CD14-positive monocyte (primary cell): ENCODE measurements at regions not wholly inside any gene's neighbourhood (a gene's known extent, or its start where the extent isn't known, plus 50 kb on each side); places are given as distances from the start of the nearest gene placed in this dataset.

Experiments used
- DNase-seq, 3 donors: peaks; one replicate each; pipeline ENCODE4 v3.0.0-alpha.2; 2011 to 2022
- H2AFZ ChIP-seq: 2 replicates; pipeline ENCODE4 v1.6.0; 2012; ENCODE audit warnings: mild to moderate bottlenecking, low read depth, low read length, inconsistent platforms; ENCODE audit not compliant: insufficient read depth, poor library complexity, severe bottlenecking
- H3K27ac ChIP-seq, 2 donors: 1 replicate in 1 of 2; 2 replicates in 1 of 2; pipeline ENCODE4 v1.5.1; 2012 to 2013; ENCODE audit warnings: low read length in 2 of 2, control low read depth in 1 of 2, inconsistent platforms in 1 of 2, low read depth in 1 of 2, mild to moderate bottlenecking in 1 of 2
- H3K27me3 ChIP-seq, 2 donors: one replicate each; pipeline versions ENCODE4 v1.6.0 to v1.6.1; 2011 to 2013; ENCODE audit warnings: low read length in 2 of 2; ENCODE audit not compliant: control insufficient read depth in 2 of 2, insufficient read depth in 2 of 2
- H3K36me3 ChIP-seq, 2 donors: replicated peaks in 1 of 2; 1 replicate in 1 of 2; 2 replicates in 1 of 2; pipeline versions ENCODE4 v1.5.1 to v1.6.1; 2012 to 2013; ENCODE audit warnings: low read length in 2 of 2, control low read depth in 1 of 2, inconsistent platforms in 1 of 2, mild to moderate bottlenecking in 1 of 2; ENCODE audit not compliant: insufficient read depth in 2 of 2, control insufficient read depth in 1 of 2
- H3K4me1 ChIP-seq, 2 donors: 1 replicate in 1 of 2; 2 replicates in 1 of 2; pipeline versions ENCODE4 v1.5.1 to v1.6.1; 2012 to 2013; ENCODE audit warnings: low read length in 2 of 2, control low read depth in 1 of 2, inconsistent platforms in 1 of 2, mild to moderate bottlenecking in 1 of 2, moderate library complexity in 1 of 2; ENCODE audit not compliant: insufficient read depth in 2 of 2, control insufficient read depth in 1 of 2
- H3K4me2 ChIP-seq: replicated peaks from 2 replicates; pipeline ENCODE3; 2012; ENCODE audit warnings: low read length, moderate library complexity, mild to moderate bottlenecking; ENCODE audit not compliant: poor library complexity, severe bottlenecking; ENCODE audit errors: extremely low read depth
- H3K4me3 ChIP-seq, 3 experiments: fragments of 200-600 bp in 1 of 3; sonication (generic) in 1 of 3; replicated peaks in 1 of 3; 1 replicate in 2 of 3; 2 replicates in 1 of 3; pipeline ENCODE4 v1.5.1; 2011 to 2013; ENCODE audit warnings: low read length in 3 of 3, mild to moderate bottlenecking in 3 of 3, control low read depth in 2 of 3, low read depth in 2 of 3, inconsistent platforms in 1 of 3, moderate library complexity in 1 of 3
- H3K79me2 ChIP-seq: 2 replicates; pipeline ENCODE4 v1.6.0; 2012; ENCODE audit warnings: mild to moderate bottlenecking, control low read depth, inconsistent platforms, low read length, moderate library complexity; ENCODE audit not compliant: insufficient read depth
- H3K9ac ChIP-seq: 2 replicates; pipeline ENCODE4 v1.6.0; 2017; ENCODE audit warnings: low read length, mild to moderate bottlenecking; ENCODE audit not compliant: insufficient read depth, poor library complexity, severe bottlenecking
- H3K9me3 ChIP-seq, 2 donors: replicated peaks in 1 of 2; 1 replicate in 1 of 2; 2 replicates in 1 of 2; pipeline versions ENCODE4 v1.5.1 to v1.6.1; 2012 to 2013; ENCODE audit warnings: low read length in 2 of 2, control low read depth in 1 of 2; ENCODE audit not compliant: control insufficient read depth in 1 of 2, insufficient read depth in 1 of 2
- H4K20me1 ChIP-seq: 2 replicates; pipeline ENCODE4 v1.6.0; 2012; ENCODE audit warnings: mild to moderate bottlenecking, low read length, control low read depth, moderate library complexity; ENCODE audit not compliant: insufficient read depth
- H3K27ac Mint-ChIP-seq, 7 donors: one replicate each; pipeline ENCODE4 v1.8.0; 2020; ENCODE audit warnings: mild to moderate bottlenecking in 7 of 7, mixed read lengths in 7 of 7, moderate library complexity in 6 of 7, inconsistent platforms in 2 of 7
- H3K27me3 Mint-ChIP-seq, 3 donors: one replicate each; pipeline ENCODE4 v1.8.0; 2021 to 2022; ENCODE audit warnings: low read depth in 3 of 3, mild to moderate bottlenecking in 3 of 3, mixed read lengths in 3 of 3, moderate library complexity in 3 of 3, inconsistent platforms in 1 of 3
- H3K36me3 Mint-ChIP-seq, 2 donors: one replicate each; pipeline ENCODE4 v1.8.0; 2020; ENCODE audit warnings: mixed read lengths in 2 of 2, inconsistent platforms in 1 of 2, mild to moderate bottlenecking in 1 of 2
- H3K4me1 Mint-ChIP-seq: one replicate; pipeline ENCODE4 v1.8.0; 2020; ENCODE audit warnings: mild to moderate bottlenecking, mixed read lengths
- H3K4me3 Mint-ChIP-seq, 2 donors: one replicate each; pipeline ENCODE4 v1.8.0; 2020; ENCODE audit warnings: mild to moderate bottlenecking in 2 of 2, mixed read lengths in 2 of 2, moderate library complexity in 1 of 2
- H3K9me3 Mint-ChIP-seq, 7 donors: one replicate each; pipeline ENCODE4 v1.8.0; 2020 to 2022; ENCODE audit warnings: mixed read lengths in 7 of 7, mild to moderate bottlenecking in 6 of 7, moderate library complexity in 6 of 7, inconsistent platforms in 2 of 7
- WGBS: methylation state at CpG from one replicate; pipeline ENCODE4 v1.1.5; 2013; ENCODE audit warnings: missing lambda C conversion rate; ENCODE audit not compliant: insufficient coverage; 5-methylcytosine and 5-hydroxymethylcytosine counted together
- intact Hi-C, 2 donors: fragments of 100-400 bp; cut with micrococcal nuclease; formaldehyde crosslinking; loops; one replicate each; pipeline versions ENCODE4 v1.15.0 to v1.15.1; 2023
- TF ChIP-seq, protein P1 (sequence below): fragments of 200-600 bp; IDR thresholded peaks from one replicate; pipeline ENCODE4 v1.8.0; 2022; ENCODE audit warnings: antibody characterized with exemption, mild to moderate bottlenecking

DNA sequence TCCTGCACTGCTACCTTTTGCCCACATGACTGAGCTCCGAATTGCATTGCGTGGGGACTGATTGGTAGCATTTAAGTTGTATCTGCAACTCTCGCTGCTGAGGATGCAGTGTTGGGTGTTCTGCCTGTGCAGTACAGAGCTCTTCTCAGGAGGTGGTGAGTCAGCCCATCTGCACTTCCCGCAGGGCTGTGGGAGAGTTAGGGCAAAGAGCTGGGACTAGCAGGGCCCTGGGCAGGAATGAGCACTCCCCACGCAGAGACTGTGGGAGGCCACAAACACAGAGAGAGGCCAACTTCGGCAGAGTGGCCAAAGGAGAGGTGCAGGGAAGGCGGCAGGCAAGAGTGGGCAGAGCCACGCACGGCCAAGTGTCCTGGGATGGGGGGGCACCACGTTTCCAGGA lies 244.7 kb downstream of the SIPA1L2 start:
- no peaks in the 10 kb centered on the region for H3K27me3 ChIP-seq
- Mint-ChIP-seq H3K27me3 (peaks cover 3 to 16% (median 13%) of the 10 kb centered on the region in 3 donors), H3K4me1 (no peaks in the 10 kb centered on the region), H3K36me3 (no peaks in the 10 kb centered on the region), H3K27ac (no peak overlapping the region), H3K4me3 (no peak overlapping the region), H3K9me3 (peaks cover 0 to 4% (median 0%) of the 10 kb centered on the region in 7 donors)
- no peaks in the 10 kb centered on the region for H3K36me3 ChIP-seq
- DNase-seq = no peak
- H3K4me2 ChIP-seq = no peak overlapping the region
- no peak overlapping the region for H3K9ac ChIP-seq
- H4K20me1 ChIP-seq = no peaks in the 10 kb centered on the region
- H3K27ac ChIP-seq = no peak overlapping the region
- no peaks in the 10 kb centered on the region for H3K9me3 ChIP-seq
- H3K79me2 ChIP-seq = no peaks in the 10 kb centered on the region
- no peak overlapping the region for H3K4me3 ChIP-seq
- intact Hi-C loops = no loop called here
- no peak overlapping the region for H2AFZ ChIP-seq
- WGBS = 91% methylated on average over 8 of the region's 10 CpGs
- TF ChIP-seq, protein P1, sequence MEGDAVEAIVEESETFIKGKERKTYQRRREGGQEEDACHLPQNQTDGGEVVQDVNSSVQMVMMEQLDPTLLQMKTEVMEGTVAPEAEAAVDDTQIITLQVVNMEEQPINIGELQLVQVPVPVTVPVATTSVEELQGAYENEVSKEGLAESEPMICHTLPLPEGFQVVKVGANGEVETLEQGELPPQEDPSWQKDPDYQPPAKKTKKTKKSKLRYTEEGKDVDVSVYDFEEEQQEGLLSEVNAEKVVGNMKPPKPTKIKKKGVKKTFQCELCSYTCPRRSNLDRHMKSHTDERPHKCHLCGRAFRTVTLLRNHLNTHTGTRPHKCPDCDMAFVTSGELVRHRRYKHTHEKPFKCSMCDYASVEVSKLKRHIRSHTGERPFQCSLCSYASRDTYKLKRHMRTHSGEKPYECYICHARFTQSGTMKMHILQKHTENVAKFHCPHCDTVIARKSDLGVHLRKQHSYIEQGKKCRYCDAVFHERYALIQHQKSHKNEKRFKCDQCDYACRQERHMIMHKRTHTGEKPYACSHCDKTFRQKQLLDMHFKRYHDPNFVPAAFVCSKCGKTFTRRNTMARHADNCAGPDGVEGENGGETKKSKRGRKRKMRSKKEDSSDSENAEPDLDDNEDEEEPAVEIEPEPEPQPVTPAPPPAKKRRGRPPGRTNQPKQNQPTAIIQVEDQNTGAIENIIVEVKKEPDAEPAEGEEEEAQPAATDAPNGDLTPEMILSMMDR = no peak
- no peaks in the 10 kb centered on the region for H3K4me1 ChIP-seq

GRCh38 chr1:232384171-232384883 lies 245.6 kb downstream of the SIPA1L2 start:
- Histone ChIP-seq H3K9ac (no peak overlapping the region), H3K27me3 (no peaks in the 10 kb centered on the region), H3K27ac (no peak overlapping the region), H3K36me3 (no peaks in the 10 kb centered on the region), H2AFZ (no peak overlapping the region), H3K4me2 (no peak overlapping the region), H3K9me3 (no peaks in the 10 kb centered on the region), H3K4me3 (no peak overlapping the region), H4K20me1 (no peaks in the 10 kb centered on the region), H3K4me1 (no peaks in the 10 kb centered on the region), H3K79me2 (no peaks in the 10 kb centered on the region)
- Mint-ChIP-seq H3K9me3 (peaks cover 0 to 4% (median 0%) of the 10 kb centered on the region in 7 donors), H3K36me3 (no peaks in the 10 kb centered on the region), H3K27ac (no peak overlapping the region), H3K27me3 (peaks cover 5 to 17% (median 13%) of the 10 kb centered on the region in 3 donors), H3K4me3 (no peak overlapping the region), H3K4me1 (no peaks in the 10 kb centered on the region)
- DNase-seq = no peak
- intact Hi-C loops = no loop called here
- WGBS = 96% methylated on average over 4 of the region's 4 CpGs
- TF ChIP-seq, protein P1 = no peak
